Activated naive CD4-positive, alpha-beta T cell treated with anti-CD3 and anti-CD28 coated beads, Interleukin-2, amount 50 U/mL, for 72 hours (primary cell): ENCODE measurements at regions not wholly inside any gene's neighbourhood (a gene's known extent, or its start where the extent isn't known, plus 50 kb on each side); places are given as distances from the start of the nearest gene placed in this dataset.

Experiments used
- ATAC-seq, 2 donors: fragments of 150-1000 bp; cut with Tn5 transposase; 2 replicates each; pipeline ENCODE4 v1.10.0; 2021; ENCODE audit warnings: mild to moderate bottlenecking in 2 of 2, moderate library complexity in 2 of 2
- DNase-seq, 2 donors: peaks; one replicate each; pipeline ENCODE4 v3.0.0; 2021 to 2022; ENCODE audit warnings: low spot score in 2 of 2
- H3K27ac Mint-ChIP-seq, 2 donors: one replicate each; pipeline ENCODE4 v1.8.0; 2022; ENCODE audit warnings: mild to moderate bottlenecking in 2 of 2, mixed read lengths in 2 of 2
- H3K36me3 Mint-ChIP-seq, 2 donors: one replicate each; pipeline ENCODE4 v1.8.0; 2022; ENCODE audit warnings: mixed read lengths in 2 of 2
- H3K9me3 Mint-ChIP-seq, 2 donors: one replicate each; pipeline ENCODE4 v1.8.0; 2022; ENCODE audit warnings: mixed read lengths in 2 of 2

GRCh38 chr5:135710045-135710675 lies 124.3 kb upstream of the SLC25A48 start:
- Mint-ChIP-seq H3K27ac (no peak overlapping the region), H3K9me3 (no peaks in the 10 kb centered on the region), H3K36me3 (no peaks in the 10 kb centered on the region)
- no peak for ATAC-seq
- no peak for DNase-seq

GRCh38 chr5:135709208-135709575 lies 125.3 kb upstream of the SLC25A48 start:
- H3K9me3 Mint-ChIP-seq: no peaks in the 10 kb centered on the region
- DNase-seq (no peak), ATAC-seq (no peak)
- H3K36me3 Mint-ChIP-seq: no peaks in the 10 kb centered on the region
- H3K27ac Mint-ChIP-seq: no peak overlapping the region

- no peak overlapping the region for H3K27ac Mint-ChIP-seq
- no peaks in the 10 kb centered on the region for H3K36me3 Mint-ChIP-seq
- DNase-seq (no peak), ATAC-seq (no peak)
- H3K9me3 Mint-ChIP-seq: no peaks in the 10 kb centered on the region
These were observed 125.8 kb upstream of the SLC25A48 start for GRCh38 chr5:135708481-135709207.

- no peaks in the 10 kb centered on the region for H3K9me3 Mint-ChIP-seq
- DNase-seq (no peak), ATAC-seq (no peak)
- no peak overlapping the region for H3K27ac Mint-ChIP-seq
- H3K36me3 Mint-ChIP-seq: no peaks in the 10 kb centered on the region
These were observed 127.2 kb upstream of the SLC25A48 start for GRCh38 chr5:135707302-135707701.

- H3K27ac Mint-ChIP-seq: peak overlapping the region in 1 of 2 donors; percentile 10
- no peaks in the 10 kb centered on the region for H3K36me3 Mint-ChIP-seq
- no peak for ATAC-seq
These were observed 127.6 kb upstream of the SLC25A48 start for GRCh38 chr5:135706893-135707292.

GRCh38 chr5:135706474-135706873 lies 127.7 kb upstream of the CXCL14 start:
- no peaks in the 10 kb centered on the region for H3K9me3 Mint-ChIP-seq
- no peak for DNase-seq
- peak overlapping the region in 1 of 2 donors; percentile 10 for H3K27ac Mint-ChIP-seq
- no peaks in the 10 kb centered on the region for H3K36me3 Mint-ChIP-seq
- no peak for ATAC-seq

More at GRCh38 chr5:135706893-135707292, 127.6 kb upstream of the SLC25A48 start:
- no peaks in the 10 kb centered on the region for H3K9me3 Mint-ChIP-seq
- DNase-seq: no peak

GRCh38 chr5:135705941-135706466 lies 127.2 kb upstream of the CXCL14 start:
- no peak for ATAC-seq
- Mint-ChIP-seq H3K36me3 (no peaks in the 10 kb centered on the region), H3K9me3 (no peaks in the 10 kb centered on the region), H3K27ac (no peak overlapping the region)
- no peak for DNase-seq

GRCh38 chr5:135705141-135705631 lies 126.4 kb upstream of the CXCL14 start:
- ATAC-seq: no peak
- no peak for DNase-seq
- no peaks in the 10 kb centered on the region for H3K9me3 Mint-ChIP-seq
- no peak overlapping the region for H3K27ac Mint-ChIP-seq
- H3K36me3 Mint-ChIP-seq: no peaks in the 10 kb centered on the region

GRCh38 chr5:135704616-135705015 lies 125.8 kb upstream of the CXCL14 start:
- H3K27ac Mint-ChIP-seq: no peak overlapping the region
- no peak for ATAC-seq

GRCh38 chr5:135703016-135703550 lies 124.3 kb upstream of the CXCL14 start:
- DNase-seq (no peak), ATAC-seq (no peak)
- Mint-ChIP-seq H3K9me3 (no peaks in the 10 kb centered on the region), H3K36me3 (no peaks in the 10 kb centered on the region), H3K27ac (no peak overlapping the region)

More at GRCh38 chr5:135704616-135705015, 125.8 kb upstream of the CXCL14 start:
- no peaks in the 10 kb centered on the region for H3K36me3 Mint-ChIP-seq
- H3K9me3 Mint-ChIP-seq: no peaks in the 10 kb centered on the region
- no peak for DNase-seq

GRCh38 chr5:135702191-135702590 lies 123.4 kb upstream of the CXCL14 start:
- no peaks in the 10 kb centered on the region for H3K9me3 Mint-ChIP-seq
- H3K27ac Mint-ChIP-seq: no peak overlapping the region
- ATAC-seq: no peak
- no peaks in the 10 kb centered on the region for H3K36me3 Mint-ChIP-seq
- DNase-seq: no peak

- Mint-ChIP-seq H3K27ac (no peak overlapping the region), H3K36me3 (no peaks in the 10 kb centered on the region), H3K9me3 (no peaks in the 10 kb centered on the region)
- no peak for DNase-seq
- no peak for ATAC-seq
These were observed 121.9 kb upstream of the CXCL14 start for GRCh38 chr5:135700731-135701130.

GRCh38 chr5:135697959-135698345 lies 119.2 kb upstream of the CXCL14 start:
- H3K9me3 Mint-ChIP-seq: no peaks in the 10 kb centered on the region
- no peaks in the 10 kb centered on the region for H3K36me3 Mint-ChIP-seq
- no peak for ATAC-seq

GRCh38 chr5:135697251-135697958 lies 118.6 kb upstream of the CXCL14 start:
- no peaks in the 10 kb centered on the region for H3K9me3 Mint-ChIP-seq
- H3K27ac Mint-ChIP-seq: no peak overlapping the region
- H3K36me3 Mint-ChIP-seq: no peaks in the 10 kb centered on the region
- DNase-seq (no peak), ATAC-seq (no peak)

More at GRCh38 chr5:135697959-135698345, 119.2 kb upstream of the CXCL14 start:
- DNase-seq: no peak
- no peak overlapping the region for H3K27ac Mint-ChIP-seq

GRCh38 chr5:135696317-135696716 lies 117.5 kb upstream of the CXCL14 start:
- no peaks in the 10 kb centered on the region for H3K36me3 Mint-ChIP-seq
- H3K27ac Mint-ChIP-seq: no peak overlapping the region
- DNase-seq: no peak
- no peak for ATAC-seq
- H3K9me3 Mint-ChIP-seq: no peaks in the 10 kb centered on the region

- DNase-seq (no peak), ATAC-seq (no peak)
- H3K27ac Mint-ChIP-seq: no peak overlapping the region
- no peaks in the 10 kb centered on the region for H3K36me3 Mint-ChIP-seq
- no peaks in the 10 kb centered on the region for H3K9me3 Mint-ChIP-seq
These were observed 117.0 kb upstream of the CXCL14 start for GRCh38 chr5:135695656-135696313.
